GM23248 (cell line): ENCODE measurements at regions not wholly inside any gene's neighbourhood (a gene's known extent, or its start where the extent isn't known, plus 50 kb on each side); places are given as distances from the start of the nearest gene placed in this dataset.
"Not testable (repeated sequence)": the region's sequence is repeated elsewhere in the genome, so short reads cannot be mapped to it uniquely, and the experiment has no call there.

Experiments
- DNase-seq: peaks from one replicate; pipeline ENCODE4 v3.0.0-alpha.2; 2015
- H2AFZ ChIP-seq: fragments of 200-600 bp; sonication (generic); 2 replicates; pipeline ENCODE4 v1.6.1; 2016; ENCODE audit warnings: antibody characterized with exemption
- H3F3A ChIP-seq: fragments of 200-600 bp; sonication (generic); 2 replicates; pipeline ENCODE4 v1.6.1; 2016; ENCODE audit warnings: mild to moderate bottlenecking, antibody characterized with exemption, mixed run types; ENCODE audit not compliant: insufficient read depth
- H3K27ac ChIP-seq: fragments of 200-600 bp; sonication (generic); 2 replicates; pipeline ENCODE4 v1.5.1; 2016; ENCODE audit warnings: mild to moderate bottlenecking
- H3K27me3 ChIP-seq: fragments of 200-600 bp; sonication (generic); replicated peaks from 2 replicates; pipeline ENCODE4 v1.6.1; 2016; ENCODE audit warnings: mild to moderate bottlenecking; ENCODE audit not compliant: insufficient read depth
- H3K36me3 ChIP-seq: fragments of 200-600 bp; sonication (generic); 2 replicates; pipeline ENCODE4 v1.6.1; 2016; ENCODE audit warnings: low read depth, mild to moderate bottlenecking
- H3K4me1 ChIP-seq: fragments of 200-600 bp; sonication (generic); 2 replicates; pipeline ENCODE4 v1.6.1; 2016; ENCODE audit warnings: mild to moderate bottlenecking; ENCODE audit not compliant: insufficient read depth
- H3K4me2 ChIP-seq: fragments of 200-600 bp; sonication (generic); one replicate; pipeline ENCODE4 v1.6.1; 2016; ENCODE audit warnings: mild to moderate bottlenecking; ENCODE audit not compliant: unreplicated experiment
- H3K4me3 ChIP-seq: fragments of 200-600 bp; sonication (generic); 2 replicates; pipeline ENCODE4 v1.5.1; 2016; ENCODE audit warnings: mild to moderate bottlenecking
- H3K79me2 ChIP-seq: fragments of 200-600 bp; sonication (generic); 2 replicates; pipeline ENCODE4 v1.6.1; 2016; ENCODE audit warnings: mild to moderate bottlenecking; ENCODE audit not compliant: insufficient read depth
- H3K9ac ChIP-seq: fragments of 200-600 bp; sonication (generic); 2 replicates; pipeline ENCODE4 v1.6.1; 2016; ENCODE audit warnings: mild to moderate bottlenecking
- H3K9me2 ChIP-seq: fragments of 200-600 bp; sonication (generic); 2 replicates; pipeline ENCODE4 v1.6.1; 2016; ENCODE audit warnings: mixed run types, mild to moderate bottlenecking, moderate library complexity; ENCODE audit not compliant: insufficient read depth
- H3K9me3 ChIP-seq: fragments of 200-600 bp; sonication (generic); one replicate; pipeline ENCODE4 v1.6.1; 2017; ENCODE audit warnings: low read depth
- H4K20me1 ChIP-seq: fragments of 200-600 bp; sonication (generic); 2 replicates; pipeline ENCODE4 v1.6.0; 2016; ENCODE audit not compliant: insufficient read depth
- EZH2 ChIP-seq: fragments of 200-600 bp; sonication (generic); IDR thresholded peaks from 2 replicates; pipeline ENCODE4 v1.6.1; 2018; ENCODE audit warnings: antibody characterized with exemption, mild to moderate bottlenecking; ENCODE audit not compliant: insufficient read depth, poor library complexity, severe bottlenecking
- EZH2phosphoT487 ChIP-seq: fragments of 200-600 bp; sonication (generic); IDR thresholded peaks from 2 replicates; pipeline ENCODE4 v1.6.1; 2018; ENCODE audit warnings: antibody characterized with exemption, moderate library complexity, mild to moderate bottlenecking, low read depth; ENCODE audit not compliant: insufficient read depth
- WGBS, 2 experiments: methylation state at CpG; one replicate each; pipeline ENCODE4 v1.1.6; 2015 to 2017; ENCODE audit warnings: low lambda C conversion rate in 2 of 2, low coverage in 1 of 2; ENCODE audit errors: missing lambda C conversion rate in 2 of 2; 5-methylcytosine and 5-hydroxymethylcytosine counted together
- in situ Hi-C: fragments of 300-500 bp; cut with MboI; formaldehyde crosslinking; loops from 2 replicates; pipeline ENCODE4 v1.15.0; 2020

DNA sequence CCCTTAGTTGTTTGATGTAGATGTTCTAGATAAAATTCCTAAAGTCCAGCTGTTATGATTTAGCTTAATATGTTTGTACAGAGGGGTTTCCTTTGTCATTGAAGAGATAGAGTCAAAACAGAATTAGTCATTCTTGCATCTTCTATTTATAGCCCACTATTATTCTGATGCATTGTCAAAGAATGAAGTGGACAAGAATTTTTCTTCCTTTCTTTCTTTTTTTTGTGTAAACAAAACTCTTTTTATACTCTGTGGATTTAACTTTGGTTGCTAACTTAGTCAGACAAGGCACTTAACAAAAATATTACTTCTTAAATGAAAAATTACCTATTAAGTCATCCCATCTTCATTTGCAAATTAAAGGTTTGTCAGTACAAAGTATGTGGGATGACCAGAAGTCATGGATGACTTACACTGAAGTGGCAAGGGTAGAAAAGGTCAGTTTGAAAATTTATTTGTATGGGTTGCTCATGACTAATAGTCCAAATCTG is 215.6 kb upstream of the DDHD1 start:
- H3K4me3 ChIP-seq = peak overlapping the region; percentile 28; the same call in 1 of the 2 replicates
- peaks cover 36% of the 10 kb centered on the region for H3F3A ChIP-seq
- in situ Hi-C loops = no loop called here
- no peaks in the 10 kb centered on the region for H3K36me3 ChIP-seq
- H3K4me1 ChIP-seq = peaks cover 32% of the 10 kb centered on the region
- H3K9me3 ChIP-seq = no peaks in the 10 kb centered on the region
- no peaks in the 10 kb centered on the region for H4K20me1 ChIP-seq
- no peak overlapping the region for H2AFZ ChIP-seq
- H3K27ac ChIP-seq = peak overlapping the region; percentile 82
- no peaks in the 10 kb centered on the region for H3K9me2 ChIP-seq
- H3K4me2 ChIP-seq = peak overlapping the region; percentile 74
- H3K9ac ChIP-seq = peak overlapping the region; percentile 43
- TF ChIP-seq EZH2phosphoT487 = peak; percentile 90; the same call in 1 of the 2 replicates
- TF ChIP-seq EZH2 = no peak
- H3K79me2 ChIP-seq = no peaks in the 10 kb centered on the region
- no peaks in the 10 kb centered on the region for H3K27me3 ChIP-seq
- peak; percentile 87 for DNase-seq

- peak; percentile 34 for DNase-seq
- Histone ChIP-seq H3K9me3 (no peaks in the 10 kb centered on the region), H3K9ac (peak overlapping the region; percentile 43), H2AFZ (no peak overlapping the region), H3K9me2 (no peaks in the 10 kb centered on the region), H4K20me1 (no peaks in the 10 kb centered on the region), H3K27me3 (no peaks in the 10 kb centered on the region), H3K4me3 (peak overlapping the region; percentile 28), H3K27ac (peak overlapping the region; percentile 82), H3K4me1 (peaks cover 35% of the 10 kb centered on the region), H3K36me3 (no peaks in the 10 kb centered on the region), H3K79me2 (no peaks in the 10 kb centered on the region), H3F3A (peaks cover 36% of the 10 kb centered on the region), H3K4me2 (peak overlapping the region; percentile 74)
- 1 to 2% methylated on average over 4 of the region's 4 CpGs for WGBS, 2 experiments
- in situ Hi-C loops = no loop called here
- TF ChIP-seq EZH2 = no peak
- TF ChIP-seq EZH2phosphoT487 = no peak
Measured at GRCh38 chr14:53368066-53368465, 214.9 kb upstream of the DDHD1 start.

GRCh38 chr14:53367644-53368026 is 214.5 kb upstream of the DDHD1 start:
- H3K36me3 ChIP-seq = no peaks in the 10 kb centered on the region
- 2 to 7% methylated on average over 4 of the region's 4 CpGs for WGBS, 2 experiments
- H3K9ac ChIP-seq = peak overlapping the region; percentile 43; the same call in 1 of the 2 replicates

GRCh38 chr14:53365486-53366130 is 212.5 kb upstream of the DDHD1 start:
- Histone ChIP-seq H3K27me3 (no peaks in the 10 kb centered on the region), H2AFZ (no peak overlapping the region), H3K27ac (no peak overlapping the region), H3K4me1 (peaks cover 36% of the 10 kb centered on the region), H3K9me3 (no peaks in the 10 kb centered on the region), H3K9ac (no peak overlapping the region), H3K4me3 (no peak overlapping the region), H3K4me2 (no peak overlapping the region), H3K79me2 (no peaks in the 10 kb centered on the region), H3F3A (peaks cover 36% of the 10 kb centered on the region), H4K20me1 (no peaks in the 10 kb centered on the region), H3K9me2 (no peaks in the 10 kb centered on the region), H3K36me3 (no peaks in the 10 kb centered on the region)
- TF ChIP-seq EZH2 (no peak), EZH2phosphoT487 (no peak)
- no peak for DNase-seq
- in situ Hi-C loops = no loop called here
- 95 to 99% methylated on average over 3 of the region's 3 CpGs for WGBS, 2 experiments

More at GRCh38 chr14:53367644-53368026, 214.5 kb upstream of the DDHD1 start:
- in situ Hi-C loops = no loop called here
- Histone ChIP-seq H3K79me2 (no peaks in the 10 kb centered on the region), H3K9me2 (no peaks in the 10 kb centered on the region), H3K4me1 (peaks cover 36% of the 10 kb centered on the region), H3K9me3 (no peaks in the 10 kb centered on the region), H4K20me1 (no peaks in the 10 kb centered on the region), H3K4me3 (peak overlapping the region; percentile 28), H3F3A (peaks cover 36% of the 10 kb centered on the region), H3K27ac (peak overlapping the region; percentile 82), H3K27me3 (no peaks in the 10 kb centered on the region), H3K4me2 (peak overlapping the region; percentile 74), H2AFZ (no peak overlapping the region)
- no peak for TF ChIP-seq EZH2
- no peak for TF ChIP-seq EZH2phosphoT487
- DNase-seq = peak; percentile 49

DNA sequence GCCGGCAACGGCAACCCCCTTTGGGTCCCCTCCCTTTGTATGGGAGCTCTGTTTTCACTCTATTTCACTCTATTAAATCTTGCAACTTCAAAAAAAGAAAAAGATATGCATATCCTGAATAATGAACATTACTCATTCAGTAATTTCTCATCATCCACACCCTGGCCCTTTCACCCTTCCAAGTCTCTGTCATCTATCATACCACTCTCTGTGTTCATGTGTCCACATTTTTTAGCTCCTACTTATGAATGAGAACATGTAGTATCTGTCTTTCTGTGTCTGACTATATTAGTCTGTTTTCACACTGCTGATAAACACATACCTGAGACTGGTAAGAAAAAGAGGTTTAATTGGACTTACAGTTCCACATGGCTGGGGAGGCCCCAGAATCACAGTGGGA is 209.8 kb upstream of the DDHD1 start:
- Histone ChIP-seq H3K4me2 (peak overlapping the region; percentile 12), H3K4me1 (peaks cover 19% of the 10 kb centered on the region), H3F3A (peaks cover 16% of the 10 kb centered on the region)
- in situ Hi-C loops, H3K27me3 ChIP-seq, H4K20me1 ChIP-seq, H2AFZ ChIP-seq, H3K9me3 ChIP-seq, H3K27ac ChIP-seq, H3K9me2 ChIP-seq, H3K4me3 ChIP-seq, H3K9ac ChIP-seq, H3K79me2 ChIP-seq, H3K36me3 ChIP-seq: not testable (repeated sequence)
- peak; percentile 70 for DNase-seq
- WGBS, 2 experiments = 17 to 22% methylated on average over 2 of the region's 2 CpGs
